Fibroblast of lung (primary cell): ENCODE measurements at regions not wholly inside any gene's neighbourhood (a gene's known extent, or its start where the extent isn't known, plus 50 kb on each side); places are given as distances from the start of the nearest gene placed in this dataset.

Source experiments
- CTCF ChIP-seq, 2 donors: IDR thresholded peaks in 1 of 2; conservative IDR thresholded peaks in 1 of 2; 1 replicate in 1 of 2; 2 replicates in 1 of 2; pipeline ENCODE4 v1.5.1; 2011 to 2012; ENCODE audit warnings: low read length in 2 of 2, control low read depth in 1 of 2, inconsistent platforms in 1 of 2, low read depth in 1 of 2, mild to moderate bottlenecking in 1 of 2
- EZH2 ChIP-seq: IDR thresholded peaks from 2 replicates; pipeline ENCODE4 v1.5.1; 2012; ENCODE audit warnings: low read length, control low read depth, mild to moderate bottlenecking; ENCODE audit errors: missing control alignments

- TF ChIP-seq CTCF (conservative IDR thresholded peaks at IDR 0.05 in 1 of 2, IDR thresholded peaks at IDR 0.05 in 1 of 2; ENCODE audit: low read depth in 1 of 2, low read length in 2 of 2) (no peak), EZH2 (no peak)
Observed at GRCh38 chr15:49706805-49707204, 86.0 kb downstream of the DTWD1 start.
